ENCODE measurements at regions not wholly inside any gene's neighbourhood (a gene's known extent, or its start where the extent isn't known, plus 50 kb on each side); places are given as distances from the start of the nearest gene placed in this dataset.

DNA sequence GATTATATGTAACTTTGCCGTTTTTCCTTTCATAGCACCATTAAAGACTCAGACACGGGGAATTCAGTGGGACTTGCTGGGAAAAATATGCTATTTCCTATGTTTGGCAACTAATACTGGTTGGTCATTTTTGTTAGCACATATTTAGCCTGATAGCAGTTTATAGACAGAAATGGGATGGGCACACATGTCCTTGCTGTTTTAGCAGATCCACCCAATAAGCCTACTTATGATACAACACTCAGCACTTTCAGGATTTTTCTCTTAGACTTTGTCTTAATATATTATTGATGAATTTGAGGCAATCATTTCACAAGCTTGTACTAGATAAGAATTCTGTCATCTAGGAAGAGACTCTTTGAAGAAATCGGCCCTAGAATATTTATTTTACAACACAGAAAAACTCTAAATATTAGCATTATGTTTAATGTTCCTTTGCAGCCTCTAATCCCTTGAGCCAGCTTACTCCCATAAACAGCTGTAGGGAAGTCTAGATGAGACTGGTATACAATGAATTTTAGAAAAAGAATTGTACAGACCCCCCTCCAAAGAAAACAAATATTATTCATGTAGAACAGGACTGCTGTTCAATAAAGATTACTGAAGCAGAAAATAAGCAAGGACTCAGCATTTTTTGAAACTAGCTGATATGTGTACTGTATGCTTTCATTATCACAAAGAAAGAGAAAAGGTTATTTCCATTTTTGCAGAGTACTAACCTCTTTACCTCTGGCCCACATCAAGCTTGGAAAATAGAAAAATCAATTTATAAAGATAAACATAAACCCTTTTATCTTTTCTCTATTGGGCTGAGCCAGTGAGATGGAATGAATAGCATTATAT, 656.8 kb upstream of the SGO1 start:
- H3K36me3 ChIP-seq (ENCODE audit: insufficient read depth): no peaks in the 10 kb centered on the region
- H4K20me1 ChIP-seq (replicated peaks; ENCODE audit: insufficient read depth): no peaks in the 10 kb centered on the region
- DNase-seq (ENCODE audit: low spot score) (no peak), ATAC-seq (no peak)
- no peak overlapping the region for H3K4me3 ChIP-seq
- H3K27me3 ChIP-seq (ENCODE audit: insufficient read depth): no peaks in the 10 kb centered on the region
- H3F3A ChIP-seq (replicated peaks; ENCODE audit: low read depth): no peaks in the 10 kb centered on the region
- Mint-ChIP-seq H3K4me1 (peaks cover 14% of the 10 kb centered on the region; the same call in 2 of the 3 replicates), H3K36me3 (ENCODE audit: low read depth) (no peaks in the 10 kb centered on the region), H3K27ac (no peak overlapping the region), H3K27me3 (ENCODE audit: insufficient read depth, low read depth, poor library complexity) (no peaks in the 10 kb centered on the region), H3K9me3 (no peaks in the 10 kb centered on the region), H3K4me3 (no peak overlapping the region)
- H3K4me2 ChIP-seq: no peak overlapping the region
- H3K4me1 ChIP-seq (ENCODE audit: insufficient read depth): peaks cover 20% of the 10 kb centered on the region; the same call in 1 of the 2 replicates
- TF ChIP-seq CTCF (conservative IDR thresholded peaks at IDR 0.05; ENCODE audit: low read depth in 2 of 2) (no peak), ZNF114 (CRISPR knock-in tag; IDR thresholded peaks at IDR 0.05) (no peak), ETS1 (IDR thresholded peaks at IDR 0.05) (no peak), EZH2phosphoT487 (IDR thresholded peaks at IDR 0.05; ENCODE audit: unreplicated experiment) (no peak), STAT1 (IDR thresholded peaks at IDR 0.05; ENCODE audit: unreplicated experiment) (no peak), CREB1 (CRISPR knock-in tag; IDR thresholded peaks at IDR 0.05; ENCODE audit: low read depth) (no peak), POLR2AphosphoS5 (IDR thresholded peaks at IDR 0.05; ENCODE audit: low read depth) (no peak), NANOG (IDR thresholded peaks at IDR 0.05; ENCODE audit: borderline replicate concordance) (no peak), JUNB (IDR thresholded peaks at IDR 0.05; ENCODE audit: unreplicated experiment) (no peak)
- H2AFZ ChIP-seq: peak overlapping the region; percentile 33; the same call in 1 of the 2 replicates
- H3K27ac ChIP-seq (ENCODE audit: low read depth): no peak overlapping the region
- H3K9me2 ChIP-seq (ENCODE audit: insufficient read depth): no peaks in the 10 kb centered on the region; the same call in 1 of the 2 replicates
- H3K79me2 ChIP-seq (replicated peaks; ENCODE audit: insufficient read depth): no peaks in the 10 kb centered on the region

GRCh38 chr3:20842002-20842401, 656.0 kb upstream of the SGO1 start:
- Histone ChIP-seq H4K20me1 (replicated peaks; ENCODE audit: insufficient read depth) (no peaks in the 10 kb centered on the region), H3K27ac (ENCODE audit: low read depth) (no peak overlapping the region), H3K4me2 (no peak overlapping the region), H3K4me3 (no peak overlapping the region), H2AFZ (peak overlapping the region; percentile 33; the same call in 1 of the 2 replicates), H3K79me2 (replicated peaks; ENCODE audit: insufficient read depth) (no peaks in the 10 kb centered on the region), H3K4me1 (ENCODE audit: insufficient read depth) (peaks cover 20% of the 10 kb centered on the region; the same call in 1 of the 2 replicates), H3F3A (replicated peaks; ENCODE audit: low read depth) (no peaks in the 10 kb centered on the region), H3K9me2 (ENCODE audit: insufficient read depth) (no peaks in the 10 kb centered on the region; the same call in 1 of the 2 replicates), H3K36me3 (ENCODE audit: insufficient read depth) (no peaks in the 10 kb centered on the region), H3K27me3 (ENCODE audit: insufficient read depth) (no peaks in the 10 kb centered on the region)
- H3K9me3 Mint-ChIP-seq: no peaks in the 10 kb centered on the region
- no peaks in the 10 kb centered on the region for H3K36me3 Mint-ChIP-seq (ENCODE audit: low read depth)
- ATAC-seq (no peak), DNase-seq (ENCODE audit: low spot score) (no peak)
- H3K4me1 Mint-ChIP-seq: peaks cover 15% of the 10 kb centered on the region; the same call in 2 of the 3 replicates
- no peak overlapping the region for H3K27ac Mint-ChIP-seq
- no peaks in the 10 kb centered on the region for H3K27me3 Mint-ChIP-seq (ENCODE audit: insufficient read depth, low read depth, poor library complexity)
- no peak overlapping the region for H3K4me3 Mint-ChIP-seq
- no peak for TF ChIP-seq ZNF462 (CRISPR knock-in tag; IDR thresholded peaks at IDR 0.05)
- no peak for TF ChIP-seq ZNF114 (CRISPR knock-in tag; IDR thresholded peaks at IDR 0.05)
- no peak for TF ChIP-seq ZNF331 (CRISPR knock-in tag; IDR thresholded peaks at IDR 0.05; ENCODE audit: low read depth)
- TF ChIP-seq STAT1 (IDR thresholded peaks at IDR 0.05; ENCODE audit: unreplicated experiment): no peak
- no peak for TF ChIP-seq ETS1 (IDR thresholded peaks at IDR 0.05)
